Sigmoid colon (tissue), 4 donors: ENCODE measurements at regions not wholly inside any gene's neighbourhood (a gene's known extent, or its start where the extent isn't known, plus 50 kb on each side); places are given as distances from the start of the nearest gene placed in this dataset.

Source experiments
- POLR2A ChIP-seq, 2 donors: fragments of 450-650 bp; IDR thresholded peaks; one replicate each; pipeline ENCODE4 v1.6.1; 2016; ENCODE audit warnings: antibody characterized with exemption in 2 of 2, mild to moderate bottlenecking in 2 of 2, moderate library complexity in 2 of 2
- POLR2AphosphoS5 ChIP-seq, 4 donors: sonication (generic); formaldehyde crosslinking; IDR thresholded peaks; one replicate each; pipeline ENCODE4 v1.6.1; 2017; ENCODE audit warnings: antibody characterized with exemption in 4 of 4

GRCh38 chr7:42687211-42688055 is 224.4 kb downstream of the C7orf25 start:
- TF ChIP-seq POLR2A (IDR thresholded peaks at IDR 0.05) (no peak), POLR2AphosphoS5 (IDR thresholded peaks at IDR 0.05) (no peak)
